ENCODE measurements at regions not wholly inside any gene's neighbourhood (a gene's known extent, or its start where the extent isn't known, plus 50 kb on each side); places are given as distances from the start of the nearest gene placed in this dataset.

DNA sequence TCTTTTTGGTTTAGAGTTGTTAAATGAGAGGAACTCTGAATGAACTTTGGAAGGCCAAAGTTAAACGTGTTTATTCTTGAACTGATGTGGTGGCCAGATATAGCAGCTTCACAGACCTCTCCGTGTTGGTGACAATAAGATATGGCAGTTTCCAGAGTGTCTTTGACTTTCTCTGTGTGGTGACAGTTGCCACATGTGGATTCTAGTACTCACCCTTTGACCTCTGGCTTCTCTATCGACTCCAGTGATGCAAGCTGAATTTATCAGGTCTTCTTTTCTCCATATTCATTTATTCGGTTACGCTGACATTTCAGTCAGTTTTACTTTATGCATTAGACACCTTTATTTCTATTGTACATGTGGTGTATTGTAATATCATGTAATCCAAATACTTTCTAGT, 1469.5 kb downstream of the SLITRK1 start:
- H3K9me3 ChIP-seq: no peaks in the 10 kb centered on the region
- H3K27ac ChIP-seq: no peak overlapping the region
- 71 to 77% methylated on average over 5 of the region's 5 CpGs for WGBS, 2 donors
- TF ChIP-seq, protein P1, sequence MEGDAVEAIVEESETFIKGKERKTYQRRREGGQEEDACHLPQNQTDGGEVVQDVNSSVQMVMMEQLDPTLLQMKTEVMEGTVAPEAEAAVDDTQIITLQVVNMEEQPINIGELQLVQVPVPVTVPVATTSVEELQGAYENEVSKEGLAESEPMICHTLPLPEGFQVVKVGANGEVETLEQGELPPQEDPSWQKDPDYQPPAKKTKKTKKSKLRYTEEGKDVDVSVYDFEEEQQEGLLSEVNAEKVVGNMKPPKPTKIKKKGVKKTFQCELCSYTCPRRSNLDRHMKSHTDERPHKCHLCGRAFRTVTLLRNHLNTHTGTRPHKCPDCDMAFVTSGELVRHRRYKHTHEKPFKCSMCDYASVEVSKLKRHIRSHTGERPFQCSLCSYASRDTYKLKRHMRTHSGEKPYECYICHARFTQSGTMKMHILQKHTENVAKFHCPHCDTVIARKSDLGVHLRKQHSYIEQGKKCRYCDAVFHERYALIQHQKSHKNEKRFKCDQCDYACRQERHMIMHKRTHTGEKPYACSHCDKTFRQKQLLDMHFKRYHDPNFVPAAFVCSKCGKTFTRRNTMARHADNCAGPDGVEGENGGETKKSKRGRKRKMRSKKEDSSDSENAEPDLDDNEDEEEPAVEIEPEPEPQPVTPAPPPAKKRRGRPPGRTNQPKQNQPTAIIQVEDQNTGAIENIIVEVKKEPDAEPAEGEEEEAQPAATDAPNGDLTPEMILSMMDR (IDR thresholded peaks at IDR 0.05): no peak
- TF ChIP-seq POLR2A (IDR thresholded peaks at IDR 0.05): no peak
- no peak for DNase-seq
- H3K36me3 ChIP-seq: no peaks in the 10 kb centered on the region
- no peaks in the 10 kb centered on the region for H3K27me3 ChIP-seq
- no peaks in the 10 kb centered on the region for H3K4me1 ChIP-seq
- intact Hi-C loops (cut with DNase I): no loop called here
- no peak overlapping the region for H3K4me3 ChIP-seq (replicated peaks in 1 of 3)

- 88% methylated on average over 4 of the region's 4 CpGs for WGBS, 2 donors
- Histone ChIP-seq H3K4me1 (no peaks in the 10 kb centered on the region), H3K36me3 (no peaks in the 10 kb centered on the region), H3K27me3 (no peaks in the 10 kb centered on the region), H3K9me3 (no peaks in the 10 kb centered on the region), H3K27ac (no peak overlapping the region), H3K4me3 (replicated peaks in 1 of 3) (no peak overlapping the region)
- DNase-seq: no peak
- no peak for TF ChIP-seq POLR2A (IDR thresholded peaks at IDR 0.05)
- TF ChIP-seq, protein P1 (IDR thresholded peaks at IDR 0.05): no peak
- intact Hi-C loops (cut with DNase I): no loop called here
These were observed 1475.0 kb downstream of the SLITRK1 start for GRCh38 chr13:82407321-82407720.

DNA sequence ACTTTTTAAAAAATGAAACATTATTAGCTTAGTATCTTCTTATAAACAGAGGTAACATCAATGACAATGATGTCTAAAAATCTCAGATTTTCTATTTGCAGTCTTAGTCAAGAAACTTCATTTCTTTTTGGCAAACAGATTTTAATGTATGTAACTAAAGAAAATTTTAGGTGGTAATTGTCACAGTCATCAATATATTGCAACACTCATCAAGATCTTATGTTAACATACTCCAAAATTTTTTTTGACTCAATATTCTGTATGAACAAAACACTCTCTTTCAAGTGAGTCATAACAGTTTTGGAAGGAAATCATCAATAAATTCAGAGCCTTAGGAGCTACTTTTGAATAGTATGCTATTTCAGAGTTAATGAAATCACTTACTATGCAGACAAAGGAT, 1507.6 kb downstream of the SLITRK1 start:
- Histone ChIP-seq H3K36me3 (no peaks in the 10 kb centered on the region), H3K4me1 (no peaks in the 10 kb centered on the region), H3K4me3 (replicated peaks in 1 of 3) (no peak overlapping the region), H3K27ac (no peak overlapping the region), H3K27me3 (no peaks in the 10 kb centered on the region), H3K9me3 (no peaks in the 10 kb centered on the region)
- no peak for DNase-seq
- intact Hi-C loops (cut with DNase I): no loop called here
- TF ChIP-seq, protein P1 (IDR thresholded peaks at IDR 0.05): no peak
- no peak for TF ChIP-seq POLR2A (IDR thresholded peaks at IDR 0.05)

DNA sequence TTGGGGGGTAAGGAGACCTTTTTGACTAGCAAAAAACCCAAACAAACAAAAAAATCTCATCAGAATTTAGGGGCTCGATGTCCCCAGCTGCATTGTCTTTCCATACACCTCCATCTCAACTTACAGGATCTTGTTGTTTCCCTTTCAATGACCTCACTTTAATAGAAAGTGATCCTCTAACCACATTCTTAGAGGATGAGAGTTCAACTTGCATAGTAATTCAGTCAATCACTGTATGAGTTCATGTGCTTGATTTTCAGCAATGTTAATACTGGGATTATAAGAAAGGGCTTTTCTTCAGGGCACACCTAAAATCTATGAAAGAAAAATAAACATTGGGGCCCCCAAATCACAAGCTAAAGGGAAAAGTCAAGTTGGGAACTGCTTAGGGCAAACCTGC, 1512.0 kb downstream of the SLITRK1 start:
- Histone ChIP-seq H3K36me3 (no peaks in the 10 kb centered on the region), H3K9me3 (no peaks in the 10 kb centered on the region), H3K4me3 (replicated peaks in 1 of 3) (no peak overlapping the region), H3K27ac (no peak overlapping the region), H3K27me3 (no peaks in the 10 kb centered on the region), H3K4me1 (no peaks in the 10 kb centered on the region)
- WGBS, 2 donors: 77 to 78% methylated on average over 1 of the region's 1 CpG
- TF ChIP-seq POLR2A (IDR thresholded peaks at IDR 0.05): no peak
- TF ChIP-seq, protein P1 (IDR thresholded peaks at IDR 0.05): no peak
- no peak for DNase-seq
- intact Hi-C loops (cut with DNase I): no loop called here

GRCh38 chr13:82364525-82364924, 1517.7 kb downstream of the SLITRK1 start:
- intact Hi-C loops (cut with DNase I): no loop called here
- Histone ChIP-seq H3K27ac (no peak overlapping the region), H3K27me3 (no peaks in the 10 kb centered on the region), H3K4me1 (no peaks in the 10 kb centered on the region), H3K9me3 (no peaks in the 10 kb centered on the region), H3K36me3 (no peaks in the 10 kb centered on the region), H3K4me3 (replicated peaks in 1 of 3) (no peak overlapping the region)
- no peak for TF ChIP-seq POLR2A (IDR thresholded peaks at IDR 0.05)
- TF ChIP-seq, protein P1 (IDR thresholded peaks at IDR 0.05): no peak
- no peak for DNase-seq
